AG09319 (cell line): ENCODE measurements at regions not wholly inside any gene's neighbourhood (a gene's known extent, or its start where the extent isn't known, plus 50 kb on each side); places are given as distances from the start of the nearest gene placed in this dataset.

Experiments
- DNase-seq: peaks from one replicate; pipeline ENCODE4 v3.0.0-alpha.2; 2010; ENCODE audit warnings: low read depth; ENCODE audit errors: extremely low read depth
- TF ChIP-seq, protein P1 (sequence below): IDR thresholded peaks from 2 replicates; pipeline ENCODE4 v1.5.1; 2011; ENCODE audit warnings: low read depth, mild to moderate bottlenecking, inconsistent platforms, low read length, moderate library complexity

DNA sequence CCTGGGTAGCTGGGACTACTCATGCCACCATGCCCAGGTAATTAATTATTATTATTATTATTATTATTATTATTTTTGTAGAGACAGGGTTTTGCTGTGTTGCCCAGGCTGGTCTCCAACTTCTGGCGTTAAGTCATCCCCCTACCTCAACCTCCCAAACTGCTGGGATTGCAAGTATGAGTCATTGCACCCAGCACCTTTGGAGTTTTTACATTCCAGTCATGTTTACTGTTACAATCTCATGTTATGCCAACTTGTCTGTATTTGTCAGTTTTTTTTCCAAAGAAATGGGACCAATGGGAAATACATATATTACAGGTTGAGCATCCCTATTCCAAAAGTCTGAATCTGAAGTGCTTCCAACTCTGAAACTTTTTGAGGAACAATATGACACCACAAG lies 903.8 kb downstream of the SLC4A3 start:
- no peak for DNase-seq
- TF ChIP-seq, protein P1, sequence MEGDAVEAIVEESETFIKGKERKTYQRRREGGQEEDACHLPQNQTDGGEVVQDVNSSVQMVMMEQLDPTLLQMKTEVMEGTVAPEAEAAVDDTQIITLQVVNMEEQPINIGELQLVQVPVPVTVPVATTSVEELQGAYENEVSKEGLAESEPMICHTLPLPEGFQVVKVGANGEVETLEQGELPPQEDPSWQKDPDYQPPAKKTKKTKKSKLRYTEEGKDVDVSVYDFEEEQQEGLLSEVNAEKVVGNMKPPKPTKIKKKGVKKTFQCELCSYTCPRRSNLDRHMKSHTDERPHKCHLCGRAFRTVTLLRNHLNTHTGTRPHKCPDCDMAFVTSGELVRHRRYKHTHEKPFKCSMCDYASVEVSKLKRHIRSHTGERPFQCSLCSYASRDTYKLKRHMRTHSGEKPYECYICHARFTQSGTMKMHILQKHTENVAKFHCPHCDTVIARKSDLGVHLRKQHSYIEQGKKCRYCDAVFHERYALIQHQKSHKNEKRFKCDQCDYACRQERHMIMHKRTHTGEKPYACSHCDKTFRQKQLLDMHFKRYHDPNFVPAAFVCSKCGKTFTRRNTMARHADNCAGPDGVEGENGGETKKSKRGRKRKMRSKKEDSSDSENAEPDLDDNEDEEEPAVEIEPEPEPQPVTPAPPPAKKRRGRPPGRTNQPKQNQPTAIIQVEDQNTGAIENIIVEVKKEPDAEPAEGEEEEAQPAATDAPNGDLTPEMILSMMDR, result no peak

DNA sequence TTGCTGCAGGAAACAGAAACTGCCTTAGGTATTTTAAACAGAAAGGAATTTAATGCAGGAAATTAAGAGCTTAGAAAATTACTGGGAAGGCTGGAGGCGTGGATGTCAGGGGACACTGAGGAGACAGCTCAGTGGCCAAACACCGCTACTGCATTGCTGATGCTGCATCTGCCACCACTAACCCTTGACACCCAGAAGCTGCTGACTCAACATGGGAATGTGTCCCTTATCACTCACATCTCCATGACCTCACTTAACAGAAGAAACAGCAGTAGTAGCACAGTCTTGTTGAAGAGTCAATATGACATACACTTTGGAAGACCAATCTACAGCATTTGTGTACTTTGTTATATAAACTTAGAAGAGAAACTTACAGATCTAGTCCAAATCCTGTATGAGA lies 906.1 kb downstream of the SLC4A3 start:
- TF ChIP-seq, protein P1, result no peak; the same call in 1 of the 2 replicates
- no peak for DNase-seq

DNA sequence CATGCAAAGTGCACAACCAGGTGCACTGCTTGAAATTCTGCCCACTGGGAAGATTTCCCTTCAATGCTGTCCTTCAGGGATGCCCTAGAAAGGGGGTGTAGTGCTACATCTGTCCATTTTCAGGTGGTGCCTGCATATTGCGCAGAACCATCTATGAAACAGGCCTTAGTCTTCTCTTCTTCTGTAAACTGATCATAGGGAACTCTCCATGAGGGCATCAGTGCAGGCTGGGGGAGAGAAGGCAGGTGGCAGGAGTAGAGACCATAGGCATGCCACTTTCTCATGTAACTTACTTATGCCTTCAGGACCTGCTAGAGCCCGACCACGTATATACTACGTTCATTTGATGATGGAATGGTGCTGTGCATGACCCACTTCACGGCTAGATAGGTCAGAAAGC lies 912.1 kb downstream of the SLC4A3 start:
- TF ChIP-seq, protein P1, result no peak
- no peak for DNase-seq

DNA sequence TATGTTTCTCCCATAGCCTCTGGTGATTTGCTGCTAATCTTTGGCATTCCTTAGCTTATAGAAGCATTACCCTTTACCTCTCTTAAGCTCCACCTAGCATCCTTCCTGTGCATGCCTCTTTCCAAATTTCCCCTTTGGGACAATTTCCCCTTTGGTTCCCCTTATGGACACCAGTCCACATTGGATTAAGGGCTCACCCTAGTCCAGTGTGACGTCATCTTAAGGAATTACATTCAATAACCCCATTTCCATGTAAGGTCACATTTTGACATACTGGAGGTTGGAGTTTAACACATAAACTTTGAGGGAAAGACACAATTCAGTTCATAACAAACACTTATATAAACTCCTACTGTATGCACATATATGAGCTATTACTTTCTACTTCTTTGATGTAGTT lies 916.6 kb downstream of the SLC4A3 start:
- no peak for DNase-seq
- TF ChIP-seq, protein P1, result no peak

DNA sequence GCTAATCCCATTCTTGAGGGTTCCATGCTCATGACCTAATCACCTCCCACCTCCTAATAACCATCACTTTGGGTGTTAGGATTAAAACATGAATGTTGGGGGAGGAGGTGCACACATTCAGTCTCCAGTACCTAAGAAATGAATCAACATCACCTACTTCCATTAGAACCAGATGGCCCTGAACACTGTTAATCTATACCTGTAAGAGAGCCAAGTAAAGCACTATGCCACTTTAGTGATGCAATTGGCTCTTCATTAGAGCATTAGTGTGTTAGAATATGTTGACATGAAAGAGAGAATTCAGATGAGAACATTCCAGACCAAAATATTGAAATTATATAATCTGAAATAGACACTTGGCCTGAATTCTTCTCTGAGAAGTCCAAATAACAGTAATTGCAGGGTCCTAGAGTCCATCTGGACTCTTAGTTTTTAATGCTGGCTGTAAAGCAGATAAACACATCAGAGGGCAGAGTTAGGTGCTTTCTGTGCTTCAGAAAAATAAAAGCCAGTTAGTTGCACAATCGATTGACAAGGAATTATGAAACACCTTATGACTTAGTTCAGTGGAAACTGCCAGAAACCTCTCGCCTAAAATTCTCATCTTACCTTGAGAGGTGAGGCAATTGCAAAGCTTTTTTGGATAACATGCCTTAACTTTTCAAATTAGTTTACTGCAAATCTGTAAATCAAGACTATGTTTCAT lies 923.7 kb downstream of the SLC4A3 start:
- TF ChIP-seq, protein P1, result no peak
- DNase-seq, result no peak

DNA sequence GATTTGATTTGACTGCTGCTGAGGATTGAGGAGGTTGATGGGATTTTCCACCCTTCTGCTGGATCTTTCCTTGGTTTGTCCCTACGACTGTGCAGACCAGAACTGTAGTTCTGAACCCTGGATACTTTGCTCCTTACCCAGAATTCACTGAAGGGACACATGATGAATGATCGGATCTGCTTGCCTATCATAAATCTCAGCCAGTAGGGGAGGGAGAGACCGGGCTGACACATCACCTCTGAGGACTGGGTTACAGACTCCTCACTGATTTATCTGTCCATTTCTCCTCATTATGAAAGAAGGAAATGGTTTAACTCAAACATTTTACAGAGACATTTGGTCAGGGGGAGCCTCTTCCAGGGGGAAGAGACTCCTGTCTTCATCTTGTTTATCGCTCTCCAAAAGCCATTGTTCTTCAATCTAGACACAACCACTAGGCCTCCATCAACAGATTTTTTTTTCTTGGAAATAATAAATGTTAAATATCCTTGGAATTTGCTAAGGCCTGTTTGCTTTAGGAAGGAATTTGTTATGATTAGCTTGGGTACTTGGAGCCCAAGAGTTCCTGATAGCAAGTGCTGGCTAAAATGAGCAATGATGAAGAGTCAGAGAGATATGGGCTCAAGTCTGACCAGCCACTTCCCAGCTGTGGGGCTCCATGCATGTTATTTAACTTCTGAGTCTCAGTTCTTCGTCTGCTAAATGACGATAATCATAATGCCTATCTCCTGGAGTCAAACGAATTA lies 925.5 kb downstream of the SLC4A3 start:
- no peak for DNase-seq
- TF ChIP-seq, protein P1, result no peak

DNA sequence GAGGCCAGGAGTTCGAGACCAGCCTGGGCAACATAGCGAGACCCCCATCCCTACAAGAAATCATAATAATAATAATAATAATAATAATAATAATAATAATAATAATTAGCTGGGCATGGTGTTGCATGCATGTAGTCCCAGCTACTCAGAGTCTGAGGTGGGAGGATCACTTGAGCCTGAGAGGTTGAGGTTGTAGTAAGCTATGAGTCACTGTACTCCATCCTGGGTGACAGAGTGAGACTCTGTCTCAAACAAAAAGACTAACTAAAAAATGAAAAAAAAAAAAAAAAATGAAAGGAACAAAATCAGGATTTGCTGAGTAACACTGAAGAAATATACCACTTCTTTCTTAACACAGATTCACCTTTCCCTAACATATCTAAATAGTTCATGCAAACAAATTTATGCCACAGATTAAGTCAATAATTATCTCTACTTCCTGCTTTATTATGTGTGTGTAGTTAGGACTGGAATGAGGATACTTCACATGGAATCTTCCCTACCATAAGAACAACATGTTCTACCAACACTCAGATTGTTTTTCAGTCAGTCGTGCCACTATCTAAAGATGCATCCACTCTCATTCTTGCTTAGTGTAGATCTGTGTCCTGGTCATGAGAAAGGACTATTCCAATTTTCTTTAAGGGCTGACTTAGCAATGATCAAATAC lies 928.7 kb downstream of the SLC4A3 start:
- no peak for DNase-seq
- TF ChIP-seq, protein P1, result no peak
